MM.1S (cell line): ENCODE measurements at regions not wholly inside any gene's neighbourhood (a gene's known extent, or its start where the extent isn't known, plus 50 kb on each side); places are given as distances from the start of the nearest gene placed in this dataset.

Source experiments
- CTCF ChIP-seq: fragments of 300-600 bp; sonication (generic); IDR thresholded peaks from 2 replicates; pipeline ENCODE4 v1.5.1; 2016; ENCODE audit warnings: antibody characterized with exemption, low read length, mixed read lengths
- EZH2 ChIP-seq: fragments of 300-600 bp; sonication (generic); optimal IDR thresholded peaks from 2 replicates; pipeline ENCODE3; 2017; ENCODE audit warnings: low read depth, mild to moderate bottlenecking, antibody characterized with exemption, low read length, mixed read lengths
- EZH2phosphoT487 ChIP-seq: fragments of 300-600 bp; sonication (generic); IDR thresholded peaks from 2 replicates; pipeline ENCODE4 v1.6.1; 2018; ENCODE audit warnings: antibody characterized with exemption, low read length

DNA sequence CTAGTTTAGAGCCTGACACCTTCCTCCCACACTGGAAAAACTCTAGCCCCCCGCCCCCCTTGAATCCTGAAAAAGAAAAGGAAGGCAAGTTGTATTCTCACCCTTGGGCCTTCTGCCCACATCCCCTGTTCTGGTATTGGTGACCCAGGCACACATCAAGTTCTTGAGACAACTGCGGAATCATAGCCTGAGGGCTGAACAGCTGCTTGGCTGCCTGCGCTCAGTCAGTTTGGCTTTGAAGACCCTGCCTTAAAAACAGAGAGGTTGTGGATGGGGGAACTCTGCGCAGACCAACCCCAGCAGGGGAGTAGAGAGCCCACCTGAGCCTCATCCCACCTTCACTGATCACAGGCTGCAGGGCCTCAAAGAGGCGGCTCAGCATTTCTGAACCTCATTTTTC lies 229.2 kb downstream of the ANAPC1 start:
- TF ChIP-seq CTCF, result no peak
- no peak for TF ChIP-seq EZH2
- TF ChIP-seq EZH2phosphoT487, result no peak
